Activated CD4-positive, alpha-beta T cell treated with anti-CD3 and anti-CD28 coated beads, Interleukin-2, amount 50 U/mL, for 4 hours (primary cell): ENCODE measurements at regions not wholly inside any gene's neighbourhood (a gene's known extent, or its start where the extent isn't known, plus 50 kb on each side); places are given as distances from the start of the nearest gene placed in this dataset.
"Not testable (repeated sequence)": the region's sequence is repeated elsewhere in the genome, so short reads cannot be mapped to it uniquely, and the experiment has no call there.

ENCODE experiments used
- DNase-seq, 2 experiments: peaks; one replicate each; pipeline ENCODE4 v3.0.0-alpha.2; 2020

- DNase-seq, result not testable (repeated sequence)
These were observed 53.9 kb downstream of the CDRT15L2 start for GRCh38 chr17:20633268-20634059.

DNA sequence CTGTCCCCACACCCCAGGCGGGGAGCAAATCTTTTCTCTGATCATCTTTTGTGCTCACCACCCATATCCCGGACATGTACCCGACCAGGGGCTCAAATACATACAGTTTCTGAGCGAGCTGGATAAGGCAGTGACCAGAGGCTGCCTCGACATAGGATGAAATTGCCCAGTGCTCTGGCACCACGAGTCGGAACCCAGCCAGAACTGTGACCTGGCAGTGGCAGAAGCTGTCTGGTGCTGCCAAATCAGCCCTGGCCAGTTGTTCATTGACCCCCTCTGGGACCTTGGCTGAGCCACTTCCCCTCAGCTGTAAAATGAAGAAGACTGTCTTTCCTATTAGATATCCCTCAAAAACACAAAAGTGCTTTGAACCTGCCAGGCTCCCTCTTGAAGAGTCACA is 60.6 kb downstream of the CDRT15L2 start:
- DNase-seq, result not testable (repeated sequence)

DNA sequence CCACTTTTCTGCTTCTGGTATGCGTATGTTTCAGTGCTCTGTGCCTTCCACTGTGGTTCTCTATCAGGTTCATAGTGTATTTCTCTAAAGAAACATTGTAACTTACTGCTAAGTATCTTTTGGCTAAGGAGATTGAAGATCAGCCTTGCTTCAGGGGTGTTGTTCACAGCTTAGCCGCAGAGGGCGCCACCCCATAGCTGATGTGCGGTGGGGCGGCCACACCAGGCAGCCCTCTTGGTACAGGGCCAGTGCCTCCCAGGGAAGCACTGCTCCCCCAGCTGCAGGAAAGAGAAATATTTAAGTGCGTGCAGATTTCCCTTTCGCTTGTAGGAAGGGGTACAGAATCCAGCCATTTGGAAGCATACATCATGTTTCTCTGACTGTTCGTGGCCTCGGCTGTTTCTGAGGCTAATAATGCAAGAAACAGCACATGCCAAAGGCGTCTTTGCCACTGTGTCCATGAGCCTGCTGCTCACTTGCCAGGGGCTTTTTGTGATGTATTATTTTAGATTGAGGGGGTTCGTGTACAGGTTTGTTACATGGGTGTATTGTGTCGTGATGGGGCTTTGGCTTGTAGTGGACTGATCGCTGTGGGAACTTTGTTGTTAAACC is 67.2 kb downstream of the CDRT15L2 start:
- DNase-seq, result not testable (repeated sequence)

DNA sequence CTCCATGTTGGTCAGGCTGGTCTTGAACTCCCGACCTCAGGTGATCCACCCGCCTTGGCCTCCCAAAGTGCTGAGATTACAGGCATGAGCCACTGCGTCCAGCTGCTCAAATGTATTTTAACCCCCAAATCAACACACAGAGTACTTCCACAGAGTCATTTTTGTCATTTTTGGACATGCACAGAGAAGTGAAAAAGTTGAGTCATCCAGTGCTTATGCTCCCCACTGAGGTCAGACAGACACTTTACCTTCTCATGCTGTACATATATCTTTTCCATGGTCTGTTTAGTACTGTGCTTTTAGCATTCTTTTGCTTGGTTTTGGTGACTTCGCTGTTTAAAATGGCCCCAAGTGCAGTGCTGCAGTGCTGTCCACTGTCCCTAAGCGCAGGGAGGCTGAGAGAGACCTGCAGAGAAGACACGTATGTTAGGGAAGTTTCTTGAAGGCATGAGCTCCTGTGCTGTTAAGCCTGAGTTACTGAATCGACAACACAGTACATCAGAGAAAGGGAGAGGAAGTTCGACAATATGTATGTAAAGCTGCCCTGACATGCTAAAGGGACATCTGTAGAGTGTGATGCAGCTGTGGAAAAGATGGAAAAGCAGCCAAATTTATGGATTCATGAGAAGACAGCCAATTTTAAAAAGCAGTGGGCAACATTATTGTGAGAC is 69.7 kb downstream of the CDRT15L2 start:
- not testable (repeated sequence) for DNase-seq

- DNase-seq, result not testable (repeated sequence)
These were observed 71.5 kb downstream of the CDRT15L2 start for GRCh38 chr17:20651022-20651421.

DNA sequence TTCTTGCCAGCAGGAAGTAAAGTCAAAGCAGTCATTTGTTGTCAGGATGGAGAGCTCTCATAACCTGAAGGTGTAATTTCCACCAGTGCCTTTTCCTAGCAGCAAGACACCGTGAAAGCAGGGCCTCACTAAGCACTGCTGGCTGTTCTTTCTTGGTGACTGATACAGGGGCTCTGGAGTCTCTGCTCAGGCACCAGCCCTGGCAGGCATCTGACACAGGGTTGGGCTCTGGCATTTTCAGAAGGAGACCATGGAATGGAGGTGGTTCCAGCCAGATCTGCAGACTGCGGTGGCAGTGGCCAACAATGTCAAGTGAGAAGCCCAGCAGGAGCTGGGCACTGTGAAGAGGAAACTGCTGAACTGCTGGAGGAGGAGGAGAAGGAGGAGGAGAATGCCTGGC is 72.2 kb downstream of the CDRT15L2 start:
- DNase-seq, result not testable (repeated sequence)

GRCh38 chr17:20653391-20653790 is 73.9 kb downstream of the CDRT15L2 start:
- not testable (repeated sequence) for DNase-seq

GRCh38 chr17:20654114-20654513 is 74.6 kb downstream of the CDRT15L2 start:
- not testable (repeated sequence) for DNase-seq

- DNase-seq, result not testable (repeated sequence)
These were observed 75.1 kb downstream of the CDRT15L2 start for GRCh38 chr17:20654575-20654974.

- DNase-seq, result not testable (repeated sequence)
These were observed 85.8 kb downstream of the CDRT15L2 start for GRCh38 chr17:20665103-20665955.

DNA sequence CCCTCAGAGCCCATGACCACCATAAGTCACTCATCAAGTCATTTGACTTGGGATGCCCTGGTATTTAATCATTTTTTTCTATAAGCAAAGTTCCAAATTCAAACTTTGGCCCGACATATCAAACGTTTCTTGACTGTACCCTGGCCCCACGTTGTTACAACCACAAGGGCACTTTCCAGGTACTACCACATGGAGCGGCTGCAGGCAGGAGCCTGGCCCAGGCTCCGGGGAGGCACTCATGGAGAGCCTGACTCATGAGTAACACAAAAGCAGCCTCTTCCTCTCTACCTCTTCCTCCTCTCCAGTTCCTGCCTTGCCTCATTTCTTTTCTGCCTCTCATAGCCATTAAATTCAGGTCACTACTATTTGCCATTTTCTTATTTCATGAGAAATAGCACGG is 87.2 kb downstream of the CDRT15L2 start:
- not testable (repeated sequence) for DNase-seq

DNA sequence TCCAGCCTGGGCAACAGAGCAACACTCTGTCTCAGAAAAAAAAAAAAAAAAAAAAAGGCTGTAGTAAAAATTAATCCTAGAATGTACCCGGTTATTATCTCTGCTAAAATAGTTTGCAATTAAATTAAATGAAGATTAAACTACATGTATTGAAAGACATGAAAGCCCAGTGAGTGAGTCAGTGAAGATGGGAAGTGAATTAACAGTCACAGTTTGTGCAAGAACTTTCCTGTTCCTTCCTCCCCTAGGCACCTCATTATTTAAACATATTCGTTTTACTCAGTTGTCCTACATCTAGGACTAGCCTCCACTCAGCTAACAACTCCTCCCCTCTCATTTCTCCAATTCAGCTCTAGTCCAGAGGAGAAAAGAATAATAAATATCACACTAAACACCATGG is 88.2 kb downstream of the CDRT15L2 start:
- DNase-seq, result not testable (repeated sequence)

DNA sequence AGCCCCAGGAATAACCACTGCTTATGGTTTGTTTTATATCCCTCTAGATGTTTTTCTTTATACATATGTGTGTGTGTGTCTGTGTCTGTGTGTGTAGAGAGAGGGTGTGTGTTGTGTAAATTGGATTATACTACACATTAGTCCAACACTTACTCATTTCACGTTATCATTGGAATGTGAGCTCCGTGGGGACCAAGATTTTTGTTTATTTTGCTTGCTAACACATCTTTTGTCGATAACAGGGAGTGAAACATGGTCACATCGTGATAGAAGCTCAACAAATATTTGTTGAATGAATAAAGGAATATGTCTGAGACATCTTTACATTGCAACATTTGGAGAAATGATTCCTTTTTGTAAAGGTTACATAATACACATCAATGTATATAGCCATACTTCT is 88.8 kb downstream of the CDRT15L2 start:
- DNase-seq, result not testable (repeated sequence)

DNA sequence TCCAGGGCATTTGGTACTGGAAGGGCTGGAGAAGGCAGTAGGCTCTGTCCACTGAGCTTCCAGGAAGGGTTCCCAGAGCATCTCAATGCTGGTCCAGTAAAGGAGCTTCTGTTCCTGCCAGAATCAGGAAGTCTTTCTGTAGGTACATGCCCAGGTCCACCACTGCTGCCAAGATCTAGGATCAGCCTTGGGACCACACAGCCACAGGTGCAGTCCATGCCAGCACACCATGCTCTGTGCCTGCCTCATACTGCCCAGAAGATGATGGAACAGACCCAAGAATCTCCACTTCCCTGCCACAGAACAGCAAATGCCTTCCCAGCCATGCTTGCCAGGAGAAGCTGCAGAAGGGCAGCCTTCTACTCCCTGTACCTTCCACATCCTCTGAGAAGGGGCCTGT is 89.3 kb downstream of the CDRT15L2 start:
- DNase-seq, result not testable (repeated sequence)

DNA sequence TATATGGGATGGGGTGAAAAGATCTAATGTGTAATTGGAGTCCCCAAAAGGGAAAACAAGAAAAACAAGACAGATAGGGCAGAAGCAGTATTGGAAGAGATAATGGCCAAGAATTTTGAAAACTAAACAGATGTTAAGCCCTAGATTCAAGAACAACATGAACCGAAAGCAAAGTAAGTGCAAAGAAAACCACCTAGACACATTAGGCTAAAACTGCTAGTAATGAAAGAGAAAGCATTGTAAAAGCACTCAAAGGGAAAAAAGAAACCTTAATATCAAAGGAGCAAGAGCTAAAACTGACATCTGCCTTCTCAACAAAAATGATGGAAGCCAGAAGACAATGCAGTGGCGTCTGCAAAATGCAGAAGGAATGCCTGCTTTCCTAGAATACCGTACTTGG is 91.0 kb downstream of the CDRT15L2 start:
- not testable (repeated sequence) for DNase-seq

DNA sequence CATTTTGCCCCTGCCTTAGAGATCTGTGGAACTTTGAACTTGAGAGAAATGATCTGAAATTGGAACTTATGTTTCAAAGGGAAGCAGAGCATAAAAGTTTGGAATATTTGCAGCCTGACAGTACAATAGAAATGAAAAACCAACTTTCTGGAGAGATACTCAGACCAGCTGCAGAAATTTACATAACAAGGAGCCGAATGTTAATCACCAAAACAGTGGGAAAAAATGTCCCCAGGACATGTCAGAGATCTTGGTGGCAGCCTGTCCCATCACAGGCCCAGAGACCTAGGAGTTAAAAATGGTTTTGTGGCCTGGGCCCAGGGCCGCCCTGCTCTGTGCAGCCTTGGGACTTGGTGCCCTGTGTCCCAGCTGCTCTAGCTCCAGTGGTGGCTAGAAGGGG is 94.8 kb downstream of the CDRT15L2 start:
- DNase-seq, result not testable (repeated sequence)

- not testable (repeated sequence) for DNase-seq
These were observed 96.2 kb downstream of the CDRT15L2 start for GRCh38 chr17:20675707-20676106.

DNA sequence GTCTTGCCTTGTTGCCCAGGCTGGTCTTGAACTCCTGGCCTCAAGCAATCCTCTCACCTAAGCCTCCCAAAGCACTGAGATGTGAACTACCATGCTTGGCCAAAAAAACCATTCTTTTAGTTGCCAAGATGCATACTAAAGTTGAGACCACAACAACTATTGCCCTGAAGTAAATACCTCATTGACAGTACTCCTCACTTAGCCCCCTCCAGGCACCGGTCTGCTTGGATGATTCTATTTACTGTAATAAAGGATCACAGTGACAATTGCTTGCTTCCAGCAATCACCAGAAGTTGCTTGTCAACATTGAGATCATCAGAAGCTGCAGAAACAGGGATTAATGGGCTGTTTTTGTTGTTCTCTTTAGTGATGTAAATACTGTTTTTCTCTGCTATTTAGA is 97.1 kb downstream of the CDRT15L2 start:
- not testable (repeated sequence) for DNase-seq

DNA sequence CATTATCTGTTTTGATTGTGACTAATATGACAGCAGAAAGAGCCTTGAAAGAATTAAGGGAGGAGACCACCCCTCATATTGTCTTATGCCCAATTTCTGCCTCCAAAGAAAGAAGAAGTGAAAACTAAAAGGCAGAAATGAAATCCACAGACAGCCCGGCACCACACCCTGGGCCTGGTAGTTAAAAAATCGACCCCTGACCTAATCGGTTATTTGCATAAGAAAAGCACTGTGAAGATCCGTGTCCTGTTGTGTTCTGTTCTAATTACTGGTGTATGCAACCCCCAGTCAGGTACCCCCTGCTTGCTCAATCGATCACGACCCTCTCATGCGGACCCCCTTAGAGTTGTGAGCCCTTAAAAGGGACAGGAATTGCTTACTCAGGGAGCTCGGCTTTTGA is 97.9 kb downstream of the CDRT15L2 start:
- DNase-seq, result not testable (repeated sequence)

DNA sequence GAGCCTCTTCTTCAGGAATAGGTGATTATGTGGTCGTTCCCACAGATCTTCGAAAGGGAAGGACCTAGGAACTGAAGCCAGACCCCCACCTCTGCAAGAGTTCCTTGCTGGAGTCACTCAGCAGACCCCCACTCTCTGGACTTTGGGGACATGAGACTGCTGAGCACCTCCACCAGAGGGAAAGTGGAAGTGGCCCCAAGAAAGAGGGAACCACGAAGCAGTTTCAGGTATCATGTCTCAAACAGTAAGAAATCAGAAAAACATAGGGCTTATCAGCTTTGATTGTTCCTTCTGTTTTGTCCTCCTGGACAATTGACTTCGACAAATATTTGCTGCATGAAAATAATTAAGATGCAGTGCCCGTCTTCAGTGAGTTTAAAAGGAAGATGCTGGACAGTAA is 98.9 kb downstream of the CDRT15L2 start:
- DNase-seq, result not testable (repeated sequence)

- DNase-seq, result not testable (repeated sequence)
These were observed 102.5 kb downstream of the CDRT15L2 start for GRCh38 chr17:20681746-20682722.
